SK-N-SH (cell line): ENCODE measurements at regions not wholly inside any gene's neighbourhood (a gene's known extent, or its start where the extent isn't known, plus 50 kb on each side); places are given as distances from the start of the nearest gene placed in this dataset.

Source experiments
- CTCF ChIA-PET: fragments of 300-600, 350-600 bp; formaldehyde crosslinking; extraction: SDS; loops from one replicate; lab custom pipeline; 2021; lab: Yijun Ruan, JAX
- POLR2A ChIA-PET: fragments of 350-600 bp; sonication (Branson Sonifier 250); formaldehyde crosslinking; extraction: SDS; loops from one replicate; lab custom pipeline; 2020; ENCODE audit warnings: antibody characterized with exemption, inconsistent platforms; lab: Yijun Ruan, JAX
- DNase-seq: peaks from one replicate; pipeline ENCODE4 v3.0.0; 2012
- H2AFZ ChIP-seq: fragments of 200-600 bp; sonication (generic); 2 replicates; pipeline ENCODE4 v1.8.1; 2016; ENCODE audit warnings: antibody characterized with exemption, mild to moderate bottlenecking, low read depth
- H3F3A ChIP-seq: fragments of 200-600 bp; sonication (generic); replicated peaks from 2 replicates; pipeline ENCODE3; 2016; ENCODE audit warnings: antibody characterized with exemption, mild to moderate bottlenecking; ENCODE audit not compliant: insufficient read depth
- H3K27ac ChIP-seq, 2 experiments: fragments of 200-500 bp in 1 of 2; fragments of 200-600 bp in 1 of 2; sonication (Bioruptor generic) in 1 of 2; sonication (generic), shearing (Covaris generic) in 1 of 2; 2 replicates each; pipeline versions ENCODE4 v1.5.1 to v1.6.1; 2014 to 2016; ENCODE audit warnings: low read depth in 2 of 2, inconsistent platforms in 1 of 2, low read length in 1 of 2, mild to moderate bottlenecking in 1 of 2, mixed read lengths in 1 of 2
- H3K27me3 ChIP-seq: fragments of 200-600 bp; sonication (generic), shearing (Covaris generic); 2 replicates; pipeline ENCODE4 v1.6.1; 2016; ENCODE audit warnings: mixed run types; ENCODE audit not compliant: insufficient read depth
- H3K36me3 ChIP-seq, 2 experiments: fragments of 200-500 bp in 1 of 2; fragments of 200-600 bp in 1 of 2; sonication (Bioruptor generic) in 1 of 2; sonication (generic) in 1 of 2; replicated peaks in 1 of 2; 2 replicates each; pipeline versions ENCODE3 to v1.5.1; 2014 to 2016; ENCODE audit warnings: low read length in 1 of 2, mild to moderate bottlenecking in 1 of 2; ENCODE audit not compliant: insufficient read depth in 2 of 2, control insufficient read depth in 1 of 2
- H3K4me1 ChIP-seq, 2 experiments: fragments of 200-500 bp in 1 of 2; fragments of 200-600 bp in 1 of 2; sonication (Bioruptor generic) in 1 of 2; sonication (generic), shearing (Covaris generic) in 1 of 2; 2 replicates each; pipeline versions ENCODE4 v1.5.1 to v1.6.1; 2014 to 2016; ENCODE audit warnings: low read depth in 1 of 2, low read length in 1 of 2, mixed run types in 1 of 2; ENCODE audit not compliant: insufficient read depth in 2 of 2, control insufficient read depth in 1 of 2
- H3K4me2 ChIP-seq: fragments of 200-600 bp; sonication (generic), shearing (Covaris generic); 2 replicates; pipeline ENCODE4 v1.6.1; 2017; ENCODE audit warnings: mixed run types
- H3K4me3 ChIP-seq, 2 experiments: fragments of 200-500 bp in 1 of 2; fragments of 200-600 bp in 1 of 2; sonication (Bioruptor generic) in 1 of 2; sonication (generic), shearing (Covaris generic) in 1 of 2; 2 replicates each; pipeline versions ENCODE4 v1.5.1 to v1.8.1; 2014 to 2016; ENCODE audit warnings: low read depth in 2 of 2, inconsistent platforms in 1 of 2, low read length in 1 of 2, mild to moderate bottlenecking in 1 of 2, mixed read lengths in 1 of 2, moderate library complexity in 1 of 2
- H3K79me2 ChIP-seq: fragments of 200-600 bp; sonication (generic); 2 replicates; pipeline ENCODE4 v1.8.1; 2017; ENCODE audit warnings: mild to moderate bottlenecking; ENCODE audit not compliant: insufficient read depth
- H3K9ac ChIP-seq: fragments of 200-600 bp; sonication (generic); 2 replicates; pipeline ENCODE4 v1.6.1; 2017; ENCODE audit warnings: mixed run types
- H3K9me2 ChIP-seq: fragments of 200-600 bp; sonication (generic); 2 replicates; pipeline ENCODE4 v1.6.1; 2017; ENCODE audit warnings: mixed run types
- H3K9me3 ChIP-seq: fragments of 200-600 bp; sonication (generic); 2 replicates; pipeline ENCODE4 v1.6.1; 2017; ENCODE audit warnings: mixed run types, mild to moderate bottlenecking, moderate library complexity
- H4K20me1 ChIP-seq: fragments of 200-600 bp; sonication (generic); 2 replicates; pipeline ENCODE4 v1.6.1; 2017; ENCODE audit warnings: mild to moderate bottlenecking, mixed run types; ENCODE audit not compliant: insufficient read depth
- EP300 ChIP-seq, 2 experiments: IDR thresholded peaks; 2 replicates each; pipeline versions ENCODE4 v1.4.0 to v1.6.1; 2012; ENCODE audit warnings: borderline replicate concordance in 1 of 2, low read depth in 1 of 2, low read length in 1 of 2
- EZH2phosphoT487 ChIP-seq: fragments of 200-600 bp; sonication (generic); IDR thresholded peaks from 2 replicates; pipeline ENCODE4 v1.6.1; 2017; ENCODE audit warnings: low read depth, mixed run types, mild to moderate bottlenecking, antibody characterized with exemption, moderate library complexity, borderline replicate concordance
- FOSL2 ChIP-seq: IDR thresholded peaks from 2 replicates; pipeline ENCODE4 v1.4.0; 2012; ENCODE audit warnings: low read depth, mild to moderate bottlenecking, moderate library complexity, borderline replicate concordance
- JUND ChIP-seq: IDR thresholded peaks from 2 replicates; pipeline ENCODE4 v1.4.0; 2012
- MEF2A ChIP-seq: IDR thresholded peaks from 2 replicates; pipeline ENCODE4 v1.4.0; 2012; ENCODE audit warnings: low read depth, borderline replicate concordance
- NFIC ChIP-seq: IDR thresholded peaks from 2 replicates; pipeline ENCODE4 v1.4.0; 2012; ENCODE audit warnings: borderline replicate concordance
- NRF1 ChIP-seq: IDR thresholded peaks from 2 replicates; pipeline ENCODE4 v1.6.1; 2012; ENCODE audit warnings: low read depth, mild to moderate bottlenecking, low read length
- POLR2AphosphoS5 ChIP-seq: IDR thresholded peaks from 2 replicates; pipeline ENCODE4 v1.6.1; 2012; ENCODE audit warnings: low read depth, low read length
- RAD21 ChIP-seq: IDR thresholded peaks from 2 replicates; pipeline ENCODE4 v1.6.1; 2012; ENCODE audit warnings: mild to moderate bottlenecking, low read length
- RCOR1 ChIP-seq: fragments of 150-350 bp; IDR thresholded peaks from 2 replicates; pipeline ENCODE4 v1.6.1; 2017; ENCODE audit warnings: antibody characterized with exemption, low read length
- RFX5 ChIP-seq: IDR thresholded peaks from 2 replicates; pipeline ENCODE4 v1.6.1; 2012; ENCODE audit warnings: mild to moderate bottlenecking, improper control_type of control experiment, low read length
- SIN3A ChIP-seq: IDR thresholded peaks from 2 replicates; pipeline ENCODE4 v1.6.1; 2012; ENCODE audit warnings: low read depth, mild to moderate bottlenecking, low read length, moderate library complexity, borderline replicate concordance
- SMC3 ChIP-seq: IDR thresholded peaks from 2 replicates; pipeline ENCODE4 v1.6.1; 2012; ENCODE audit warnings: low read depth, low read length, improper control_type of control experiment
- TAF1 ChIP-seq: IDR thresholded peaks from 2 replicates; pipeline ENCODE4 v1.6.1; 2012; ENCODE audit warnings: low read depth, mild to moderate bottlenecking, low read length, moderate library complexity, borderline replicate concordance
- YY1 ChIP-seq: IDR thresholded peaks from 2 replicates; pipeline ENCODE4 v1.4.0; 2012; ENCODE audit warnings: low read depth, mild to moderate bottlenecking
- WGBS: methylation state at CpG from one replicate; pipeline ENCODE4 v1.1.6; 2017; ENCODE audit warnings: low lambda C conversion rate; 5-methylcytosine and 5-hydroxymethylcytosine counted together
- TF ChIP-seq, protein P1 (sequence below): IDR thresholded peaks from 2 replicates; pipeline ENCODE4 v1.4.0; 2012; ENCODE audit warnings: low read depth, borderline replicate concordance
- TF ChIP-seq, protein P2 (sequence below): fragments of 150-350 bp; IDR thresholded peaks from 2 replicates; pipeline ENCODE4 v1.6.1; 2016; ENCODE audit warnings: mild to moderate bottlenecking, low read depth, low read length
- TF ChIP-seq, protein P3 (sequence below): IDR thresholded peaks from 2 replicates; pipeline ENCODE4; 2012
- TF ChIP-seq, protein P4 (sequence below): fragments of 200-600 bp; sonication (generic); IDR thresholded peaks from 2 replicates; pipeline ENCODE4 v1.6.1; 2017; ENCODE audit warnings: antibody characterized with exemption, mild to moderate bottlenecking, moderate library complexity
- TF ChIP-seq, protein P5 (sequence below): fragments of 150-350 bp; IDR thresholded peaks from 2 replicates; pipeline ENCODE4 v1.6.1; 2017; ENCODE audit warnings: antibody characterized with exemption, low read length, low read depth, borderline replicate concordance

DNA sequence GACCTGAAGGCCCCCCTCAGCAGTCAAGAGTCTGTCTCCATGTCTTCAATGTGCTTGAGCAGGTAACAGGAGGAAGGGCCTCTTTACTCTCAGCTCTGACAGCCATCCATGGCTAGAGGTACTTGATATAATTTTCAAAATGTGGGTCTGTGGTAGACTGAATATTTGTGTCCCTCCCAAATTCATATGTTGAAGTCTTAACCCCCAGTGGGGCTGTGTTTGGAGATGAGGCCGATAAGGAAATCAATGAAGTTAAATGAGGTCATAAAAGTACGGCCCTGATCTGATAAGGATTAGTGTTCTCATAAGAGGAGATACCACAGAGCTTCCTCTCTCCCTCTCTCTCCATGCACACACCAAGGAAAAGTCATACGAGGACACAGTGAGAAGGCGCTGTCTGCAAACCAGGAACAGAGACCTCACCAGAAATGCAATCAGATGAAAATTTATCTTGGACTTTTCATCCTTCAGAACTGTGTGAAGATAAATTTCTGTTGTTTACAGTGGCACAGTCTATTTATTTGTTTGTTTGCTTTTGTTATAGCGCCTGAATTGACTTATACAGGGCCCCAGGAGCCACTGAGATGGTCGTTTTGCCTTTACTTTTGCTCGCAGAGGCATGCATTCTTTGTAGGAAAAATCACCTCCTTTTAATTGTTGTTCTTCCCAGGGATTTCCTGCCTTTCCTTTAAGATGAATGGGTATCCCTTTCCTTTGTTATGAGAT lies 274.8 kb upstream of the TRIB2 start (continued):
- TF ChIP-seq, protein P1, sequence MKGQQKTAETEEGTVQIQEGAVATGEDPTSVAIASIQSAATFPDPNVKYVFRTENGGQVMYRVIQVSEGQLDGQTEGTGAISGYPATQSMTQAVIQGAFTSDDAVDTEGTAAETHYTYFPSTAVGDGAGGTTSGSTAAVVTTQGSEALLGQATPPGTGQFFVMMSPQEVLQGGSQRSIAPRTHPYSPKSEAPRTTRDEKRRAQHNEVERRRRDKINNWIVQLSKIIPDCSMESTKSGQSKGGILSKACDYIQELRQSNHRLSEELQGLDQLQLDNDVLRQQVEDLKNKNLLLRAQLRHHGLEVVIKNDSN, result no peak

DNA sequence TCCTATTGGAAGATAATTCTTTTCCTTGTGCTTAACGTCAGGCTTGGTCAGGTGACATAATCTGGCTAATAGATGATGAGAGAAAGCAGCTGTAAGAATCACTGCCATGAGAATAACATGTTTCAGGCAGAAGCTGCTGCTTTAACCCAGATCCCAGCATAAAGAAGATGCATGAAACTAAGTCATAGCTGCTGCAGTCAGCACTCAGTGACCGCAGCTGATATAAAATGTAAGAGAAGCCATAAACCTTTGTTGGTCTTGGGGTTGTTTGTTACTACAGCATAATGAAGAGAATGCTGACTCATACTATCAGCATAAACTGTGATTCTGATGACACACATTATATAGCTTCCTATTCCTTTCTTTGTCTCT lies 274.3 kb upstream of the TRIB2 start:
- no peak overlapping the region for H3K4me3 ChIP-seq
- H3K9me3 ChIP-seq, result no peaks in the 10 kb centered on the region
- H3K9ac ChIP-seq, result no peak overlapping the region
- no peaks in the 10 kb centered on the region for H3K27me3 ChIP-seq
- peak overlapping the region in 1 of 2 experiments; percentile 18; a peak in 1 of 4 replicates for H3K27ac ChIP-seq
- no peaks in the 10 kb centered on the region; a peak in 1 of 4 replicates for H3K4me1 ChIP-seq
- 0 out of 2 replicates have a peak overlapping the region, but pooled peaks have one; percentile 11 for H2AFZ ChIP-seq
- ChIA-PET POLR2A (no interaction called here), CTCF (interaction anchor here (3.7 kb wide), 1 partner anchor 273 kb away, joined by 13 read pairs; the partner anchor contains the start of gene TRIB2)
- H3K9me2 ChIP-seq, result no peaks in the 10 kb centered on the region
- no peak overlapping the region for H3K4me2 ChIP-seq
- no peaks in the 10 kb centered on the region for H3K36me3 ChIP-seq
- no peaks in the 10 kb centered on the region for H3K79me2 ChIP-seq
- no peaks in the 10 kb centered on the region for H3F3A ChIP-seq
- TF ChIP-seq RAD21, result no peak
- TF ChIP-seq TAF1, result no peak
- TF ChIP-seq, protein P2, sequence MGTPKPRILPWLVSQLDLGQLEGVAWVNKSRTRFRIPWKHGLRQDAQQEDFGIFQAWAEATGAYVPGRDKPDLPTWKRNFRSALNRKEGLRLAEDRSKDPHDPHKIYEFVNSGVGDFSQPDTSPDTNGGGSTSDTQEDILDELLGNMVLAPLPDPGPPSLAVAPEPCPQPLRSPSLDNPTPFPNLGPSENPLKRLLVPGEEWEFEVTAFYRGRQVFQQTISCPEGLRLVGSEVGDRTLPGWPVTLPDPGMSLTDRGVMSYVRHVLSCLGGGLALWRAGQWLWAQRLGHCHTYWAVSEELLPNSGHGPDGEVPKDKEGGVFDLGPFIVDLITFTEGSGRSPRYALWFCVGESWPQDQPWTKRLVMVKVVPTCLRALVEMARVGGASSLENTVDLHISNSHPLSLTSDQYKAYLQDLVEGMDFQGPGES, result no peak
- TF ChIP-seq, protein P3, sequence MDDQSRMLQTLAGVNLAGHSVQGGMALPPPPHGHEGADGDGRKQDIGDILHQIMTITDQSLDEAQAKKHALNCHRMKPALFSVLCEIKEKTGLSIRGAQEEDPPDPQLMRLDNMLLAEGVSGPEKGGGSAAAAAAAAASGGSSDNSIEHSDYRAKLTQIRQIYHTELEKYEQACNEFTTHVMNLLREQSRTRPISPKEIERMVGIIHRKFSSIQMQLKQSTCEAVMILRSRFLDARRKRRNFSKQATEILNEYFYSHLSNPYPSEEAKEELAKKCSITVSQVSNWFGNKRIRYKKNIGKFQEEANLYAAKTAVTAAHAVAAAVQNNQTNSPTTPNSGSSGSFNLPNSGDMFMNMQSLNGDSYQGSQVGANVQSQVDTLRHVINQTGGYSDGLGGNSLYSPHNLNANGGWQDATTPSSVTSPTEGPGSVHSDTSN, result no peak
- TF ChIP-seq, protein P1, result no peak
- TF ChIP-seq JUND, result no peak
- no peak for TF ChIP-seq MEF2A
- no peak for TF ChIP-seq YY1
- TF ChIP-seq SMC3, result no peak
- TF ChIP-seq NRF1, result no peak
- TF ChIP-seq RCOR1, result no peak
- no peak for TF ChIP-seq POLR2AphosphoS5
- TF ChIP-seq FOSL2, result no peak
- TF ChIP-seq NFIC, result no peak
- no peak for TF ChIP-seq EZH2phosphoT487
- no peak for TF ChIP-seq RFX5
- no peak for TF ChIP-seq EP300 (IDR thresholded peaks at IDR 0.05; ENCODE audit: borderline replicate concordance in 1 of 2, low read depth in 1 of 2, low read length in 1 of 2)
- TF ChIP-seq SIN3A, result no peak
- TF ChIP-seq, protein P4, sequence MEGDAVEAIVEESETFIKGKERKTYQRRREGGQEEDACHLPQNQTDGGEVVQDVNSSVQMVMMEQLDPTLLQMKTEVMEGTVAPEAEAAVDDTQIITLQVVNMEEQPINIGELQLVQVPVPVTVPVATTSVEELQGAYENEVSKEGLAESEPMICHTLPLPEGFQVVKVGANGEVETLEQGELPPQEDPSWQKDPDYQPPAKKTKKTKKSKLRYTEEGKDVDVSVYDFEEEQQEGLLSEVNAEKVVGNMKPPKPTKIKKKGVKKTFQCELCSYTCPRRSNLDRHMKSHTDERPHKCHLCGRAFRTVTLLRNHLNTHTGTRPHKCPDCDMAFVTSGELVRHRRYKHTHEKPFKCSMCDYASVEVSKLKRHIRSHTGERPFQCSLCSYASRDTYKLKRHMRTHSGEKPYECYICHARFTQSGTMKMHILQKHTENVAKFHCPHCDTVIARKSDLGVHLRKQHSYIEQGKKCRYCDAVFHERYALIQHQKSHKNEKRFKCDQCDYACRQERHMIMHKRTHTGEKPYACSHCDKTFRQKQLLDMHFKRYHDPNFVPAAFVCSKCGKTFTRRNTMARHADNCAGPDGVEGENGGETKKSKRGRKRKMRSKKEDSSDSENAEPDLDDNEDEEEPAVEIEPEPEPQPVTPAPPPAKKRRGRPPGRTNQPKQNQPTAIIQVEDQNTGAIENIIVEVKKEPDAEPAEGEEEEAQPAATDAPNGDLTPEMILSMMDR, result no peak
- TF ChIP-seq, protein P5, sequence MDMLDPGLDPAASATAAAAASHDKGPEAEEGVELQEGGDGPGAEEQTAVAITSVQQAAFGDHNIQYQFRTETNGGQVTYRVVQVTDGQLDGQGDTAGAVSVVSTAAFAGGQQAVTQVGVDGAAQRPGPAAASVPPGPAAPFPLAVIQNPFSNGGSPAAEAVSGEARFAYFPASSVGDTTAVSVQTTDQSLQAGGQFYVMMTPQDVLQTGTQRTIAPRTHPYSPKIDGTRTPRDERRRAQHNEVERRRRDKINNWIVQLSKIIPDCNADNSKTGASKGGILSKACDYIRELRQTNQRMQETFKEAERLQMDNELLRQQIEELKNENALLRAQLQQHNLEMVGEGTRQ, result no peak
- TF ChIP-seq, all 33 proteins: peak for 0
- DNase-seq, result no peak
- WGBS, result 54% methylated on average over 2 of the region's 2 CpGs
- no peaks in the 10 kb centered on the region for H4K20me1 ChIP-seq
